ENCODE measurements at regions not wholly inside any gene's neighbourhood (a gene's known extent, or its start where the extent isn't known, plus 50 kb on each side); places are given as distances from the start of the nearest gene placed in this dataset.

DNA sequence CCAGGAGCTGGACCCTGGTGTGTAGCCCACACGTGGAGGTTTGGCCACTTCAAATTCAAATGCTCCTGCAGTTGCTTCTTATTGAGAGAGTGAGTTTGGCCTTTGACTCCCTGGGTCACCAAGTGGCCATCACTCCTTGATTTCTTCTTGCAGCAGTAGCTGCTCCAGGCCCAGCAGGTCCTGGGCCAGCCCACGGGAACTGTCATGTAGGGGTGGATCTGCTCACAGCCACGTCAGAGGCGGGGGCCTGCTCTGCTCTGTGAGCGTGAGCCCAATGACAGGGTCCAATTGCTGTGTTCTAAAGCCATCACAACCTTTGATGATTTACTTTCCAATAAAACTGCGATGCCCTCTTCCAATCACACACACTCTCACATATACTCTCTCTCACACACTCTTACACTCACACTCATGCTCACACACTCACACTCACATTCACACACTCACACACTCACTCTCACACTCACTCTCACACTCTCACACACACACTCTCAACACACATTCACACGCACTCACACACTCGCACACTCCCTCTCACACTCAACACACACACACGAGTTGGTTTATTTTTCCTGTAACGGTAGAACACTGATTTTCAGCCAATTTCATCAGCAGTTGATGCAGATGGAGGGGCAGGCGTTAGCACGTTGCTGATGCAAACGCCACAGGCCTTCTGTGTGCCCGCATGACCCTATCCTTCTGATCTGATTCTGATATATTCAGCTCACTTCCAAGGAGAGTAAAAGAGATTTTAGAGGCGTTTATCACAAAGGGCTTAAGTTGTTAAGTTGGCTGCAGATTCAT, 210.7 kb upstream of the PPP2R2D start:
- DNase-seq (no peak), ATAC-seq (no peak)
- no peaks in the 10 kb centered on the region for H3K9me3 ChIP-seq
- H3K27ac ChIP-seq: no peak overlapping the region
- intact Hi-C loops (cut with DNase I): no loop called here
- H3K36me3 ChIP-seq (replicated peaks in 1 of 2; ENCODE audit: insufficient read depth in 1 of 2, low read depth in 2 of 2): no peaks in the 10 kb centered on the region
- no peak for TF ChIP-seq POLR2A (IDR thresholded peaks at IDR 0.05)
- TF ChIP-seq, protein P1, sequence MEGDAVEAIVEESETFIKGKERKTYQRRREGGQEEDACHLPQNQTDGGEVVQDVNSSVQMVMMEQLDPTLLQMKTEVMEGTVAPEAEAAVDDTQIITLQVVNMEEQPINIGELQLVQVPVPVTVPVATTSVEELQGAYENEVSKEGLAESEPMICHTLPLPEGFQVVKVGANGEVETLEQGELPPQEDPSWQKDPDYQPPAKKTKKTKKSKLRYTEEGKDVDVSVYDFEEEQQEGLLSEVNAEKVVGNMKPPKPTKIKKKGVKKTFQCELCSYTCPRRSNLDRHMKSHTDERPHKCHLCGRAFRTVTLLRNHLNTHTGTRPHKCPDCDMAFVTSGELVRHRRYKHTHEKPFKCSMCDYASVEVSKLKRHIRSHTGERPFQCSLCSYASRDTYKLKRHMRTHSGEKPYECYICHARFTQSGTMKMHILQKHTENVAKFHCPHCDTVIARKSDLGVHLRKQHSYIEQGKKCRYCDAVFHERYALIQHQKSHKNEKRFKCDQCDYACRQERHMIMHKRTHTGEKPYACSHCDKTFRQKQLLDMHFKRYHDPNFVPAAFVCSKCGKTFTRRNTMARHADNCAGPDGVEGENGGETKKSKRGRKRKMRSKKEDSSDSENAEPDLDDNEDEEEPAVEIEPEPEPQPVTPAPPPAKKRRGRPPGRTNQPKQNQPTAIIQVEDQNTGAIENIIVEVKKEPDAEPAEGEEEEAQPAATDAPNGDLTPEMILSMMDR (IDR thresholded peaks at IDR 0.05): no peak
- H3K4me3 ChIP-seq: no peak overlapping the region
- no peaks in the 10 kb centered on the region for H3K4me1 ChIP-seq
- no peaks in the 10 kb centered on the region for H3K27me3 ChIP-seq
- 65 to 67% methylated on average over 15 of the region's 15 CpGs for WGBS, 2 donors

DNA sequence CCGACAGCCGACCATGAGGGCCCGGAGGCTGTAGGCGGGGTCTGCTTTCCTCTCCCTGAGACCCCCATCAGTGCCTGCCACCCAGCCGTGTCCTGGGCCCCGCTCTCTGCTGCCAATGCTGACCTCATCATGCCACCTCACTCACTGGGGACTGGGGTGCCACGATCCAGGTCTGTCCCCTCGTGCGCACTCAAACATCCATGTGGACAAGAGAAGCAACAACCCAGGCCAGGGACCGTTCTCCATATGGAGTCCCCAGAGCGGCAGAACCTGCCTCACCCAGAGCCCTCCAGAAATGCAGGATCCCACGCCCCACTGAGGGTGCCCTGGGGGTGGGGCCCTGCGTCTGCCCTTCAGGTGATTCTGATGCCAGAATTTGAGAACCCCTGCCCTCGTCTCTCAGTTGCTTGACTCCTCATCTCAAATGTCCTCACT, 210.0 kb upstream of the PPP2R2D start:
- ATAC-seq (no peak), DNase-seq (no peak)
- TF ChIP-seq, protein P1 (IDR thresholded peaks at IDR 0.05): no peak
- TF ChIP-seq POLR2A (IDR thresholded peaks at IDR 0.05): no peak
- no peaks in the 10 kb centered on the region for H3K4me1 ChIP-seq
- H3K36me3 ChIP-seq (replicated peaks in 1 of 2; ENCODE audit: insufficient read depth in 1 of 2, low read depth in 2 of 2): no peaks in the 10 kb centered on the region
- intact Hi-C loops (cut with DNase I): no loop called here
- H3K27me3 ChIP-seq: no peaks in the 10 kb centered on the region
- WGBS, 2 donors: 67 to 76% methylated on average over 1 to 14 of the region's 14 CpGs
- H3K27ac ChIP-seq: no peak overlapping the region
- H3K9me3 ChIP-seq: no peaks in the 10 kb centered on the region
- no peak overlapping the region for H3K4me3 ChIP-seq

DNA sequence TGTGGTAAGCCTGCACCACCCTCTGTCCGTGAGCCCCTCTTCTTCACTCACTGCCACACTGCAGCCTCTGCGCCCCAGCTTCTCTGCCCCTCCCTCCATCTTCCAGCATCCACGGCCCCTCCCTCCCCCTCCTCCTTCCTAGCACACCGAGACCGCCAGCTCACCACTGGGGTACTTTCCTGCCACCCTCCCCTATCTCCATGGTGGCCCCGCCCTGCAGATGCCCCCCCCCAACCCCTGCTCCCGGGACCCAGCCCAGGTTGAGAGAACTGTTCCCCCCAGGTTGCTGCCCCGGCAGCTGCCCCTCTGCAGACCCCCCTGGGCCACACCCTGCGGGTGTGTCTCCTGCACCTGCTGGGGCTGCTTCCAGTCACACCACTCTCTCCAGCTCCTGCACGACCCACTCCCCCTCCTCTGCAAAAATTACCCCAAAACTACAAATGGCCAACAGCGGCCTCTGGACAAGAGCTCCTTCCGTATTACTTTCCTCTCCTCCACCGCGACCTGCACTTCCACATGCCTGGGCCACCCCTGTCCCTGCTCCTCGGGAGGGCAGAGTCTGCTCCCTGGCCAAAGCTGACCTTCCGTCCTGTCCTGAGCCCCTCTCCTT, 209.2 kb upstream of the PPP2R2D start:
- no peak for TF ChIP-seq POLR2A (IDR thresholded peaks at IDR 0.05)
- TF ChIP-seq, protein P1 (IDR thresholded peaks at IDR 0.05): no peak
- intact Hi-C loops (cut with DNase I): no loop called here
- WGBS, 2 donors: 62 to 63% methylated on average over 12 to 15 of the region's 16 CpGs

DNA sequence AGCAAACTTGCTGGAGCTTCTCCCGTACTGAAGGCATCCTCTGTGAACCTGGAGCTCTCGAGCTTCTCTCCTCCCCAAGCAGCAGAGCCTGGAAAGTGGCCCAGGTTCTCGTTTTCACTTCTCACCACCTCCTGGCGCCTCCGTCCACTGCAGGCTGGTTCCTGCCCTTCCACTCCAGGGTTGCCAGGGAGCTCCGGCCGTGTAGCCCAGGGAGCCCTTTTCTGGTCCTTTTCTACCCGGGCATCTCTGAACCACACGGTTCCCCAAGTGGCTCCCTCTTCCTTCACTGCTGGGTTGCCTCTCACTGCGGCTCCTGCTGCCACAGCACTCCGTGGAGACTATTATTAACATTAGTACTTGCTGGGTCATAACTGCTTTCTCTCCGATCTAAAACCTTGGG, 208.6 kb upstream of the PPP2R2D start:
- intact Hi-C loops (cut with DNase I): no loop called here
- Histone ChIP-seq H3K27me3 (no peaks in the 10 kb centered on the region), H3K36me3 (replicated peaks in 1 of 2; ENCODE audit: insufficient read depth in 1 of 2, low read depth in 2 of 2) (no peaks in the 10 kb centered on the region), H3K9me3 (no peaks in the 10 kb centered on the region), H3K27ac (no peak overlapping the region), H3K4me1 (no peaks in the 10 kb centered on the region), H3K4me3 (no peak overlapping the region)
- DNase-seq (no peak), ATAC-seq (no peak)
- 48 to 58% methylated on average over 12 of the region's 12 CpGs for WGBS, 2 donors
- TF ChIP-seq, protein P1 (IDR thresholded peaks at IDR 0.05): no peak
- no peak for TF ChIP-seq POLR2A (IDR thresholded peaks at IDR 0.05)

More for the DNA sequence above, 209.2 kb upstream of the PPP2R2D start:
- Histone ChIP-seq H3K27me3 (no peaks in the 10 kb centered on the region), H3K4me3 (no peak overlapping the region), H3K9me3 (no peaks in the 10 kb centered on the region), H3K4me1 (no peaks in the 10 kb centered on the region), H3K36me3 (replicated peaks in 1 of 2; ENCODE audit: insufficient read depth in 1 of 2, low read depth in 2 of 2) (no peaks in the 10 kb centered on the region), H3K27ac (no peak overlapping the region)
- no peak for DNase-seq
- ATAC-seq: no peak

All from body of pancreas (tissue), 4 donors.